GM21576 (cell line): ENCODE measurements at regions not wholly inside any gene's neighbourhood (a gene's known extent, or its start where the extent isn't known, plus 50 kb on each side); places are given as distances from the start of the nearest gene placed in this dataset.

ENCODE experiments used
- ATAC-seq: cut with Tn5 transposase; IDR thresholded peaks from one replicate; pipeline ENCODE4 v1.9.1; 2021; ENCODE audit warnings: mild to moderate bottlenecking, moderate library complexity; ENCODE audit not compliant: unreplicated experiment

GRCh38 chr1:208298593-208299269 lies 54.5 kb upstream of the PLXNA2 start:
- no peak for ATAC-seq

- no peak for ATAC-seq
These were observed 56.0 kb upstream of the PLXNA2 start for GRCh38 chr1:208300084-208300770.

DNA sequence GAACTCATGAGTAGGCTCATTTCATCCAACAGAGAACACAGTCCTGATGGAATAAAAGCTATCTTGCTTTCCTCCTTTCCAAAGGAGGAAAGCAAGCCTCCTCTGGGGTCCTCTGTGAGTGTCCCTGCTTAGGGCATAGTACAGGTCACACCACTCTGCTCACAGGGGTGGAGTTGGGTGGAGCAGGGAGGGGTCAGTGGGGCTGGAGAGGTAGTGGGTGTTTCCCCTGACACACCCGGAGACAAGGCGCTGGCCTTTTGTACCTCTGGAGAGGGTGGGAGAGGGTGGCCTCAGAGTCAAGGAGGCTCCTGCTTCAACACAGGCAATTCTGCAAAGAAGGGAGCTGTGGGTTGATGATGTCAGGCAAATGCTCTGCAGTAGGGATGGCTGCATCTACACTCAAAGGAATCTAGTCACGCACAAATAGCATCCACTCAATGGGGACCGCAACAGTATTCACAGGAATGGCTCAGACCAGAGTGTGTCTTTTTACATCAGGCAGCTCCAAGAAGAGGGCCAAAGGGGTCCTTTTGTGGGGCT lies 58.6 kb upstream of the PLXNA2 start:
- no peak for ATAC-seq

DNA sequence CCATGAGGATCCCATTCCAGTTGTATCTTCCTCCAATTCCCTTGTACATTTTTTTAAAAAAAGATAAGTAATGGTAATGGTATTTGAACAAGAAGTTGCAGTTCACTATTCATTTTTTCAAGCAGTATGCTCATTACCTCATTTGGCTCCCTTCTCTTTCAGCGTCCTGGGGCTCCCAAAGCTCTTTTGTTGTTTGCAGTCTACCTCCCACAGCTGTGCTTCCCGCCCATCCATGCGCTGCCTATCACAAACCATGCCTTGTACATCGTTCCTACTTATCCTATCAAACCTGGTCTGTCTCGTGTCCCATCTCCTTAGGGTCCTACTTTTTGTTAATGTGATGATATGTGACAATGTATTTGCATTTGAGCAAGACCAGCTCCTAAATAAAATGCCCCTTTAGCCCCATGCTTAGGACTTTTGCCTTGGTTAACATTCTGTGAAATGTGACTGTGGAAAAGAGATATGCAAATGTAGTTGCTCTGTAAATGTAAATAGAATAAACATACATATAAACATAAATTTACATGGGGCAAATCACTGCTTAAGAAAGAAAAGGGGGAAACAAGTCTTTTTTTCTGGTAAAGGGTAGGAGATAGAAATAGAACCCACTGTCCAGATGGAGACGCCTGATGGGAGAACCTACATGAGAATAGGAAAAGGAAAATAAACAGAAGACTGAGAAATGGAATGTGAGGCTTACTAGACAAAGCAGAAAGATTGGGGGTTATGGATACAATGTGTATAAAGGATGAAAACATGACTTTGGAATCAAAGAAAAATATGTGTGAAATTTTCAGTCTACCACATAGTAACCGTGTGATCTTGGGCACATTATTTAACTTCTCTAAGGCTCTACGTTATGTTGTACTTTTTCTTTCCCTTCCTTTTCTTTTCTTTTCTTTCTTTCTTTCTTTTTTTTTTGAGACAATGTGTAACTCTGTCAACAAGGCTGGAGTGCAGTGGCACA lies 59.8 kb upstream of the PLXNA2 start:
- no peak for ATAC-seq

DNA sequence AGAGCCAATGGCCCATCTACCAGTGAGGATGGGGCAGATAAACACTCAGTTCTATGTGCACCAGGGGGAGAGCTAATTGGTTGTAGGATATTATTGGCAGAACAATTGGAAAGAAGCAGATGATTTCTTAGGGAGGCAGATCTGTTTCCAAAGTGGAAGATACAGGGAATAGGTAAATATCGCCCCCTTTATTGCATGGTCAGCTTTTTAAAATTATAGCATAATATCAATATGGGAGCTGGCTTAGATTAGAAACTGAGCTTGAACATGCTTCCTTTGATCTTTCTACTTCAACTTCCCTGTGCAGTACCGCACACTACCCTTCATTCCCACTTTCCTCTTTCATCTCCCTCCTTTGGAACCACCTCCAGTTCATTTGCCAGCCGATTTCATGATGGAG lies 64.0 kb upstream of the PLXNA2 start:
- ATAC-seq: no peak

DNA sequence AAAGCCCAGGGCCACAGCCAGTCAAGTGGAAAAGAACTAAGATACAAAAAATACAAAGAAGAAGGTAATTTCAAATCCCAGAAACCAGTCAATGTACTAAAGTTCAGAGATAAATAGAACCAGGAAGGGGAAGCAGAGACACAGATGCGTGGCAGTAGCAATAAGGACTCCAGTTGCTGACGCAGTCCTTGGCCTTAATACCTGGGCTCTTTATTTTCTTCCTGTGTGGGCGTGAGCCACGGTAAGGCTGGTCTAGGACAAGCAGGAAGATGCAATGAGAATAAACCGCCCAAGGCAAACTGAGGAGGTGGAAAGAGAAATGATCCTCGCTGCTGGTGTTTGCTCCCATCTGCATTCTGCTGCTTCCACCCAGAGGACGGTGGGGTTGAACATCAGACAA lies 65.6 kb upstream of the PLXNA2 start:
- no peak for ATAC-seq

DNA sequence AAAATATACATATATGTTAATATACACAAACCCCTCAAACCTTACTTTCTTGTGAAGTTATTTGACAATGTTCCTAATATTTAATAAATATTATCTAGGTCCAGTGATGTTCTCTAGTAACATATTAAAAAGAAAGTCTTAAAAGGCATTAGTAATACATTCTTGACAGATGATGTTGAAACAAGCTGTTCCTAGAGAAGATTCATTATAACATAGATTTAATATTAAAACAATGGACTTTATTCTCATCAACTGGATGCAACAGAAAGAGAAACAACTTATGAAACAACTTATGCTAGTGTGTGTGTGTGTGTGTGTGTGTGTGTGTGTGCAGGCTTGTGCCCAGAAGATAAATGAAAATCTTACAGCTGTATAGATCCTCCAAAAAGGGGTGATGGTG lies 68.5 kb upstream of the PLXNA2 start:
- no peak for ATAC-seq

GRCh38 chr1:208314431-208314830 lies 70.2 kb upstream of the PLXNA2 start:
- ATAC-seq: no peak

DNA sequence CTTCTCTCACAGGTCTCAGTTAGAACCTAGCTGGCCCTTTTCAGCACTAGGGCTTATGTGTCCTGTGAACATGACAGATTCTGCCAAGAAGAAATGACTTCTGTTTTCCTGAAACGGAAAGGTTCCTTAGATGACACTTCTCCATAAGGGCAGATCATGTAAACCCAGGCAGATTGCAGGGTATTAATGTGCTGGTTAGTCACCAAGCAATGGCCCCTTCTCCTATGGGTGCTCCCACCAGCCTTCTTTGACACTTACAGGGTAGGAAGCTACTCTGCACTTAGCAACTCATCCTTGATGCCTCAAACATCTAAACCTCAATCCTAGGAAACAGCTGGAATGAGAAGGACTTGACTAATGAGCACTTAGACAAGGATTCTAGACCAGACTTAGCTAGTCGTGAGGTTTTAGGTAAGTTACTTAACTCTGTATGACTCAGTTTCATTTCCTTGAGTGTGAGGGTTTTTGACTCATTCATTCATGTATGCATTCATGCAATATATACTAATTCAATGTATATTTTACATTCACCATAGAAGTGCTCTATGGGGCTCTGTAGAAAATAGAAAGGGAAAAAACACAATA lies 74.1 kb upstream of the PLXNA2 start:
- no peak for ATAC-seq

DNA sequence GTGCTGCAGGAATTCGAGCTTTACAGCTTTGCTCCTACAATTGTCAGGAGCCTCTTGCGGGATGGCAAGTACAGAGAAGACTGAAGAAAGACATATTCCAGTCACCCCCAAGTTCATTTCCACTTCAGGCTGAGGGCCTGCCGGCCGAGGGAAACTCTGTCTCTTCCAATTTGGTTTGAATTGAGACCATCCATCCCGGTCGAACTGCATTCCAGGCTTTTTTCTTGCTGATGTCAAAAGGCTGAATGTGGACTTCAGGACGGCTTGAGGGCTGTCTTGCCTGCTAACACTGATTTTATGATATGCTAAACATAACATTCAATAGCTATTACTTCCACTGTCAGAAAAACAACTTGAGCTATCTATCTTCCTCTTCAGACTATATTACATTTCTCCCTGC lies 79.8 kb upstream of the PLXNA2 start:
- no peak for ATAC-seq

GRCh38 chr1:208326033-208326432 lies 81.8 kb upstream of the PLXNA2 start:
- ATAC-seq: no peak

DNA sequence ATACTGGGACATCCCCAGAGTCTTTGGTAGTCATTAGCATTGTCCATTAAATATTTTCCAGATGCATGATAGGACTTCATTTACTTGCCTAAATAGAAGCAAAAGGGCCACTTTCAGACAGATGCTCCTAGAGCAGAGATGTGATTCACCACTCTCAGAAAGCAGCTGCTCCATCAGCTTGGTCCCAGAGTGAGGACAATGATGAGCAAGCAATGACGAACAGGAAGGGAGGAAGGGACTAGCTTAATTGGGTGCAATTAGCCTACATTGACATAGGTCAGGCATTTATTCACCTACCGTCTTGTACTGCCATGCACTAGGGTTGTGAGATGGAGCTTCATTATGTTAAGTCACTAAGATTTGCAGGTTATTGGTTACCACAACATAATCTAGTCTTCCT lies 85.1 kb upstream of the PLXNA2 start:
- ATAC-seq: no peak

DNA sequence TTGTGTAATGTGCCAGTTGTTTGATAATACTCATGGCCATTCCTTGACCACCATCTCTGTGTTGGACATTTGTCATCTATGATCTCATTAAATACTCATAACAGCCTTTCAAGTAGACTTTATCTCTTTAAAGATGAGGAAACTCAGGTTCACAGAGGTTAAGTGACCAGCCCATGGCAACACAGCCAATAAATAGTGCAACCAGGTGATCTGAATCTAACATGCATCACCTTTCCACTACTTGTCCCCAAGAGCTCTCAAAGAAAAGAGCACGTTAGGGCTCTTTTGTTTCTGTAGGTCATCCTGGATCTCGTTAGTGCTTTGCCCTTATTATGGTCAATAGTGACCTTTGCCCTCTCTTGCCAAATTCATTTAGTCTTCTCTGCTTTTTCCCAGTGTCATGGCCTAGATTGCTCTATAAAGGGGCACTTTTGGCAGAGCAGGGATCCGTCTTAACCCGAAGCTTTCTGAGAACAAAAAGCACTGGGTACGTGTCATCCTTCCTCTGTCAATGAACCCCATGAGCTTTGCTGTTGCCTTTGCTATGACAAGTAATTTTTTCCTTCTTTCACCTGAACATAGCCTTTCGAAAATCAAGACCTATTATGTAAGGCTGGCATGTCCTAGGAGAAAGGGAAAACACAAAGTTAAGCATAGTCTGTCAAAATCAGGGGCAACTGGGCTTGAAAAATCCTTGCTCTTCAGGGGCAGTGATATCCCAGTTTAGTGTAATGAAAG lies 88.0 kb upstream of the PLXNA2 start:
- no peak for ATAC-seq

DNA sequence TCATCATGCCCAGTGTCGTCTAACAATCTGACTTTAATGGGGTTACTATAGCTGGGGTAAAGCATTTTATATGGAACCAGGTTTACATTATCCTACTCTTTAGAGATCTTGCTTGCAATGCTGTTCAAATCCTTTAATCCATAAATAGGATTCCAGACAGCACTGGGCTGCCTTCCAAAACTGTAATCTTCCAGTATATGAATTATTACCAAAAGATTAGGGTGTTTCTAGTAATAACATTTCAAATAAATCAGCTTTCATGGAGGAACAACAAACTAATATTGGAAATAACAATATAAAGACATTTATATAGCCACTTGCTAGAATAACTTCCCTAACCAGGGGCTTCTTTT lies 88.6 kb upstream of the PLXNA2 start:
- ATAC-seq: no peak

DNA sequence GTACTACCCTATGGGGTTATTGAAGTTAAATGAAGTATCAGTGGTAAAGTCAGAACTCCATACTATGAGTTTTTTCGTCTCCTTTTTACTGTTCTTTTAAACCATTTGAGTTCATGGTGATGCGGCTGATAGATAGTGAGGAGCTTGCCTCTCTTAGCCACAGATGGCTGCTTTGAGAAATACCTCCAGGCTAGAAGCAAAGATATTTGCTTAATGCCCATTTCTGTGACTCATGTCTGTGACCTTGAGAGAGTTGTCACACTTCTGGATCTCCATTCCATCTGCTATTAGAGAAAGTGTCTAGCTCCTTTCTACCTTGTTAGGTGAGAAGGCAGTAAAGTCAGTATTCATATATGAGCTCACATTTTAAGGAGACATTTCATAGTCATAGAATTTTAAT lies 89.5 kb upstream of the PLXNA2 start:
- no peak for ATAC-seq

- no peak for ATAC-seq
These were observed 91.4 kb upstream of the PLXNA2 start for GRCh38 chr1:208335371-208336136.

- no peak for ATAC-seq
These were observed 91.9 kb upstream of the PLXNA2 start for GRCh38 chr1:208336137-208336518.

- ATAC-seq: no peak
These were observed 95.7 kb upstream of the PLXNA2 start for GRCh38 chr1:208339911-208340310.

GRCh38 chr1:208343226-208343625 lies 99.0 kb upstream of the PLXNA2 start:
- no peak for ATAC-seq
